ENCODE measurements at regions not wholly inside any gene's neighbourhood (a gene's known extent, or its start where the extent isn't known, plus 50 kb on each side); places are given as distances from the start of the nearest gene placed in this dataset.
A peak's percentile ranks its signal among the peaks of the same experiment; 100 is the strongest.

DNA sequence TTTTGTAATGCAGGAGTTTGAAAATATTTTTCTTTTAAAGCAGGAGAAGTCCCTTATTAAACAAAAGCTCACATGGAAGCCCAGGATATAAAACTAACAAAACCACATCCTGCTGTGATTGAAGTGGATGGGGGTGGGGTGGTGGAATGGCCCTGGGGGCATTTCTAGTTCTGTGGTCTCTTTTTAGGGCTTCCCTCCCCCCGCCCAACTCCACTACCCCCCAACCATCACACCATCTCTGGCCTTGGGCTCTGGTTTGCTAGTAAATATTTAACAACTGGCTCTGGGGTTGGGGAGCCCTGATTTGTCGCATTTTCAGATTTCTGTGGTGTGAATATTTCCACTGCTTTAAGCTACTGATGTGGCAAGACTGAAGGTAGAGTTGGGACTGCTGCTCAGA is 279.6 kb upstream of the PLET1 start:
- 54% methylated on average over 2 of the region's 2 CpGs for WGBS (ENCODE audit: low lambda C conversion rate, missing lambda C conversion rate)
- no peaks in the 10 kb centered on the region for H3K9me3 ChIP-seq (ENCODE audit: low read depth)
- H4K20me1 ChIP-seq (ENCODE audit: insufficient read depth, poor library complexity, severe bottlenecking): no peaks in the 10 kb centered on the region
- no peak overlapping the region for H3K4me3 ChIP-seq
- H3K79me2 ChIP-seq: no peaks in the 10 kb centered on the region
- DNase-seq (ENCODE audit: low spot score): no peak
- H3K9me2 ChIP-seq (replicated peaks; ENCODE audit: insufficient read depth): no peaks in the 10 kb centered on the region
- H3K4me1 ChIP-seq (ENCODE audit: insufficient read depth): peaks cover 23% of the 10 kb centered on the region
- H2AFZ ChIP-seq: no peak overlapping the region
- no peaks in the 10 kb centered on the region for H3K36me3 ChIP-seq (replicated peaks; ENCODE audit: insufficient read depth, low read depth)
- no peak overlapping the region for H3K4me2 ChIP-seq
- TF ChIP-seq EZH2 (IDR thresholded peaks at IDR 0.05; ENCODE audit: borderline replicate concordance) (no peak), EZH2phosphoT487 (IDR thresholded peaks at IDR 0.05; ENCODE audit: low read depth, severe bottlenecking, unreplicated experiment) (no peak)
- TF ChIP-seq, protein P1, sequence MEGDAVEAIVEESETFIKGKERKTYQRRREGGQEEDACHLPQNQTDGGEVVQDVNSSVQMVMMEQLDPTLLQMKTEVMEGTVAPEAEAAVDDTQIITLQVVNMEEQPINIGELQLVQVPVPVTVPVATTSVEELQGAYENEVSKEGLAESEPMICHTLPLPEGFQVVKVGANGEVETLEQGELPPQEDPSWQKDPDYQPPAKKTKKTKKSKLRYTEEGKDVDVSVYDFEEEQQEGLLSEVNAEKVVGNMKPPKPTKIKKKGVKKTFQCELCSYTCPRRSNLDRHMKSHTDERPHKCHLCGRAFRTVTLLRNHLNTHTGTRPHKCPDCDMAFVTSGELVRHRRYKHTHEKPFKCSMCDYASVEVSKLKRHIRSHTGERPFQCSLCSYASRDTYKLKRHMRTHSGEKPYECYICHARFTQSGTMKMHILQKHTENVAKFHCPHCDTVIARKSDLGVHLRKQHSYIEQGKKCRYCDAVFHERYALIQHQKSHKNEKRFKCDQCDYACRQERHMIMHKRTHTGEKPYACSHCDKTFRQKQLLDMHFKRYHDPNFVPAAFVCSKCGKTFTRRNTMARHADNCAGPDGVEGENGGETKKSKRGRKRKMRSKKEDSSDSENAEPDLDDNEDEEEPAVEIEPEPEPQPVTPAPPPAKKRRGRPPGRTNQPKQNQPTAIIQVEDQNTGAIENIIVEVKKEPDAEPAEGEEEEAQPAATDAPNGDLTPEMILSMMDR (IDR thresholded peaks at IDR 0.05; ENCODE audit: poor library complexity): no peak
- no peak overlapping the region for H3K27ac ChIP-seq
- H3K27me3 ChIP-seq: no peaks in the 10 kb centered on the region

DNA sequence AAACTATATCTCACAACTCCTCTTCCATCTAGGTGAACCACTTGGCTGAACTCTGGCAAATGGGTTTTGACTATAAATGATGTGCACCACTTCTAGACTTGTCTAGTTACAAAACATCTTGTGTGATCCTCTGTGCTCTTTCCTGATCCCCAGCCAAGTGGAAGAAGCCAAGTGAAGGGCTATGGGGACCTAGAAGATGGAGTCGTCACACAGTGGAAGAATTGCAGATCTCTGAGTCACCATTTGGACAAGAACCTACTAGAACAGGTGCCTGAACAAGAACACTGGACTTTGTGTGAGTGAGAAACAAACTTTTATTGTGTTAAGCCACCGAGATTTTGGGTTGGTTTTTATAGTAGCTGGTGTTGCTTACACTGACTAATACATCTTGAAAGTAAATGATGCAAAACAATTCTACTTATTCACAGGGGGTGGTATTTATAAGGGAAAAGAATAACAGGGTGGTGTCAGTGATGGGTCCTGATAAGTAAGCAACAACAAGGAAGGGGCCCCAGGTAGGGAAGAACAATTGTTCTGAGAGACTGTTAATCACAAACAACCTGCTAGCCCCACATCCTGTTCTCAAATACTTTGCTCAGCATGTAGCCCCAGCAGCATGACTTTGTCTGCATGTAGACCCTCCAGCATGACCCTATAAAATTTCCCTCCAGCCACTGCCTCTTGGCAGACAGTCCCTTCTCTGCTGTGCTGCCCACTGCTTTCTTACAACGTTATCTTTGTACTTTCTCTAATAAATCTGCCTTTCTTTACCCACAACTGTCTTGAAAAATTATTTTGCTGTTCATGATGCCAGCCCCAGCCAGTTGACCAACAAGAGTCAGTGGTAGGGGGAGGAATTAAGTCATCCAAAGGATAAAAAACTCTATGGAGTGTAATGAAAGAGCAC is 280.7 kb upstream of the PLET1 start:
- Histone ChIP-seq H2AFZ (no peak overlapping the region), H3K4me3 (no peak overlapping the region), H3K27me3 (no peaks in the 10 kb centered on the region), H3K9me3 (ENCODE audit: low read depth) (no peaks in the 10 kb centered on the region), H4K20me1 (ENCODE audit: insufficient read depth, poor library complexity, severe bottlenecking) (no peaks in the 10 kb centered on the region), H3K36me3 (replicated peaks; ENCODE audit: insufficient read depth, low read depth) (no peaks in the 10 kb centered on the region), H3K27ac (peak overlapping the region; percentile 22), H3K9me2 (replicated peaks; ENCODE audit: insufficient read depth) (no peaks in the 10 kb centered on the region), H3K4me2 (no peak overlapping the region), H3K4me1 (ENCODE audit: insufficient read depth) (peaks cover 23% of the 10 kb centered on the region), H3K79me2 (no peaks in the 10 kb centered on the region)
- DNase-seq (ENCODE audit: low spot score): no peak
- TF ChIP-seq, protein P1 (IDR thresholded peaks at IDR 0.05; ENCODE audit: poor library complexity): no peak
- no peak for TF ChIP-seq EZH2 (IDR thresholded peaks at IDR 0.05; ENCODE audit: borderline replicate concordance)
- no peak for TF ChIP-seq EZH2phosphoT487 (IDR thresholded peaks at IDR 0.05; ENCODE audit: low read depth, severe bottlenecking, unreplicated experiment)
- WGBS (ENCODE audit: low lambda C conversion rate, missing lambda C conversion rate): 84% methylated on average over 3 of the region's 3 CpGs

DNA sequence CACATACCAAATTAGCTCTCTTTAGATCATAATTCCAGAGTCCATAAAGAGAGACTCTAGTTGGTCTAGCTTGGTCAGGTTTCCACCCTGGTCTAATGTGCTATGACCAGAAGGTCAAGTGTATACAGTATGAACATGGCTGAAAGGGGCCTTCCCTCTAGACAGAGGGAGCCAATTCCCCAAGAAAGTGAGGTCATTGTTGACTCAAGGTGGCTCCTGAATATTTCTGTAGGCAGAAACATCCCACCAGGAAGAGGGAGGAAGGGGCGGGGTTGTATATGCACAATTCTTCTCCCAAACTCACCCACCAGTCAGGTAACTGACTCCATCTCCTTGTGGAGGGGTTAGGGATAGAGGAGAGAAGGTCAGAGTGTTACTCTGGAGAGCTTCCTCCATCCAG is 281.8 kb upstream of the PLET1 start:
- peaks cover 23% of the 10 kb centered on the region for H3K4me1 ChIP-seq (ENCODE audit: insufficient read depth)
- no peak overlapping the region for H3K4me2 ChIP-seq
- H3K79me2 ChIP-seq: no peaks in the 10 kb centered on the region
- H3K9me3 ChIP-seq (ENCODE audit: low read depth): no peaks in the 10 kb centered on the region
- no peaks in the 10 kb centered on the region for H4K20me1 ChIP-seq (ENCODE audit: insufficient read depth, poor library complexity, severe bottlenecking)
- TF ChIP-seq EZH2 (IDR thresholded peaks at IDR 0.05; ENCODE audit: borderline replicate concordance): no peak
- TF ChIP-seq, protein P1 (IDR thresholded peaks at IDR 0.05; ENCODE audit: poor library complexity): no peak
- peak; percentile 45 for DNase-seq (ENCODE audit: low spot score)
- H3K27ac ChIP-seq: peak overlapping the region; percentile 53
- no peak overlapping the region for H2AFZ ChIP-seq
- no peaks in the 10 kb centered on the region for H3K36me3 ChIP-seq (replicated peaks; ENCODE audit: insufficient read depth, low read depth)
- WGBS (ENCODE audit: low lambda C conversion rate, missing lambda C conversion rate): 93% methylated on average over 1 of the region's 1 CpG
- no peak overlapping the region for H3K4me3 ChIP-seq
- no peaks in the 10 kb centered on the region for H3K9me2 ChIP-seq (replicated peaks; ENCODE audit: insufficient read depth)
- H3K27me3 ChIP-seq: no peaks in the 10 kb centered on the region

All from hepatocyte (in vitro differentiated cells).